RWPE2 (cell line): ENCODE measurements at regions not wholly inside any gene's neighbourhood (a gene's known extent, or its start where the extent isn't known, plus 50 kb on each side); places are given as distances from the start of the nearest gene placed in this dataset.
"Not testable (repeated sequence)": the region's sequence is repeated elsewhere in the genome, so short reads cannot be mapped to it uniquely, and the experiment has no call there.

Experiments
- ATAC-seq: fragments of 200-7000 bp; cut with Tn5 transposase; 3 replicates; pipeline ENCODE4 v1.9.1; 2021; ENCODE audit warnings: low read depth
- DNase-seq: peaks from one replicate; pipeline ENCODE4 v3.0.0-alpha.2; 2020; ENCODE audit warnings: low spot score
- H3K27ac ChIP-seq: fragments of 450-650 bp; 2 replicates; pipeline ENCODE4 v1.5.1; 2017; ENCODE audit warnings: mild to moderate bottlenecking; ENCODE audit not compliant: poor library complexity, severe bottlenecking
- H3K27me3 ChIP-seq: fragments of 250-450 bp; sonication (Bioruptor Pico); 2 replicates; pipeline ENCODE4 v1.5.1; 2021; ENCODE audit warnings: mild to moderate bottlenecking, moderate library complexity; ENCODE audit not compliant: insufficient read depth, poor library complexity, severe bottlenecking
- H3K36me3 ChIP-seq: fragments of 250-450 bp; sonication (Bioruptor Pico); 2 replicates; pipeline ENCODE4 v1.5.1; 2020; ENCODE audit warnings: low read depth, mild to moderate bottlenecking, moderate library complexity
- H3K4me1 ChIP-seq: fragments of 250-450 bp; sonication (Bioruptor Pico); 2 replicates; pipeline ENCODE4 v1.5.1; 2021; ENCODE audit warnings: mild to moderate bottlenecking, moderate library complexity; ENCODE audit not compliant: insufficient read depth, poor library complexity, severe bottlenecking
- H3K4me3 ChIP-seq: fragments of 250-450 bp; sonication (Bioruptor Pico); 2 replicates; pipeline ENCODE4 v1.5.1; 2021; ENCODE audit warnings: mild to moderate bottlenecking, moderate library complexity; ENCODE audit not compliant: severe bottlenecking
- H3K9me3 ChIP-seq: fragments of 250-450 bp; sonication (Bioruptor Pico); 2 replicates; pipeline ENCODE4 v1.5.1; 2021; ENCODE audit warnings: mild to moderate bottlenecking, moderate library complexity; ENCODE audit not compliant: severe bottlenecking
- CTCF ChIP-seq: fragments of 450-650 bp; IDR thresholded peaks from one replicate; pipeline ENCODE4 v1.5.1; 2017; ENCODE audit warnings: mild to moderate bottlenecking, moderate library complexity; ENCODE audit not compliant: poor library complexity, severe bottlenecking

GRCh38 chr18:39232937-39233336, 1667.3 kb upstream of the CELF4 start:
- H3K36me3 ChIP-seq: no peaks in the 10 kb centered on the region
- H3K27me3 ChIP-seq: no peaks in the 10 kb centered on the region
- ATAC-seq (no peak), DNase-seq (no peak)
- H3K4me1 ChIP-seq: no peaks in the 10 kb centered on the region
- H3K27ac ChIP-seq: no peak overlapping the region
- H3K4me3 ChIP-seq: no peak overlapping the region
- no peak for TF ChIP-seq CTCF
- H3K9me3 ChIP-seq: no peaks in the 10 kb centered on the region

- Histone ChIP-seq H3K36me3 (no peaks in the 10 kb centered on the region), H3K27ac (no peak overlapping the region), H3K4me1 (no peaks in the 10 kb centered on the region), H3K9me3 (no peaks in the 10 kb centered on the region), H3K4me3 (no peak overlapping the region), H3K27me3 (no peaks in the 10 kb centered on the region)
- DNase-seq (no peak), ATAC-seq (no peak)
- no peak for TF ChIP-seq CTCF
These were observed 1666.9 kb upstream of the CELF4 start for GRCh38 chr18:39232490-39232889.

- TF ChIP-seq CTCF: no peak
- ATAC-seq (no peak), DNase-seq (no peak)
- H3K4me1 ChIP-seq: no peaks in the 10 kb centered on the region
- H3K27me3 ChIP-seq: no peaks in the 10 kb centered on the region
- no peaks in the 10 kb centered on the region for H3K36me3 ChIP-seq
- H3K9me3 ChIP-seq: no peaks in the 10 kb centered on the region
- no peak overlapping the region for H3K4me3 ChIP-seq
- H3K27ac ChIP-seq: no peak overlapping the region
These were observed 1664.6 kb upstream of the CELF4 start for GRCh38 chr18:39230086-39230803.

- not testable (repeated sequence) for DNase-seq, H3K27ac ChIP-seq, H3K9me3 ChIP-seq, ATAC-seq, H3K27me3 ChIP-seq, H3K36me3 ChIP-seq, H3K4me3 ChIP-seq, H3K4me1 ChIP-seq
These were observed 1662.2 kb upstream of the CELF4 start for GRCh38 chr18:39227769-39228168.

- DNase-seq (no peak), ATAC-seq (no peak)
- no peaks in the 10 kb centered on the region for H3K9me3 ChIP-seq
- H3K4me1 ChIP-seq: no peaks in the 10 kb centered on the region
- TF ChIP-seq CTCF: no peak
- no peak overlapping the region for H3K27ac ChIP-seq
- H3K27me3 ChIP-seq: no peaks in the 10 kb centered on the region
- no peak overlapping the region for H3K4me3 ChIP-seq
- H3K36me3 ChIP-seq: no peaks in the 10 kb centered on the region
These were observed 1659.8 kb upstream of the CELF4 start for GRCh38 chr18:39225373-39225772.
